K562 (cell line): ENCODE measurements at regions not wholly inside any gene's neighbourhood (a gene's known extent, or its start where the extent isn't known, plus 50 kb on each side); places are given as distances from the start of the nearest gene placed in this dataset.

Experiments used
- ATF2 ChIP-seq: sonication (generic); formaldehyde crosslinking; IDR thresholded peaks from 2 replicates; pipeline ENCODE4 v1.8.1; 2022; ENCODE audit warnings: missing genetic modification reagents
- CBFA2T2 ChIP-seq: fragments of 450-650 bp; conservative IDR thresholded peaks from 2 replicates; pipeline ENCODE4 v1.6.1; 2017; ENCODE audit warnings: mild to moderate bottlenecking
- DPF2 ChIP-seq: fragments of 450-650 bp; IDR thresholded peaks from 2 replicates; pipeline ENCODE4 v1.6.1; 2016
- E4F1 ChIP-seq: fragments of 250-450 bp; sonication (Bioruptor Pico); IDR thresholded peaks from 2 replicates; pipeline ENCODE4 v1.5.0; 2021; ENCODE audit warnings: mild to moderate bottlenecking, borderline replicate concordance
- ELK1 ChIP-seq: sonication (generic); formaldehyde crosslinking; IDR thresholded peaks from 2 replicates; pipeline ENCODE4 v1.8.1; 2022; ENCODE audit warnings: missing genetic modification reagents
- FOXA3 ChIP-seq, 2 experiments: fragments of 450-650 bp in 1 of 2; sonication (generic) in 1 of 2; formaldehyde crosslinking; IDR thresholded peaks in 1 of 2; conservative IDR thresholded peaks in 1 of 2; 2 replicates each; pipeline versions ENCODE4 v1.4.0 to v1.8.0; 2020 to 2022; ENCODE audit warnings: mild to moderate bottlenecking in 2 of 2, missing genetic modification reagents in 1 of 2
- FOXK2 ChIP-seq, 2 experiments: fragments of 450-650 bp; IDR thresholded peaks in 1 of 2; conservative IDR thresholded peaks in 1 of 2; 2 replicates each; pipeline ENCODE4 v1.6.1; 2016; ENCODE audit warnings: low read depth in 2 of 2, mild to moderate bottlenecking in 1 of 2
- GABPB2 ChIP-seq: fragments of 250-450 bp; sonication (Bioruptor Pico); conservative IDR thresholded peaks from 2 replicates; pipeline ENCODE4 v1.5.1; 2021; ENCODE audit warnings: mild to moderate bottlenecking
- MEF2D ChIP-seq: conservative IDR thresholded peaks from 2 replicates; pipeline ENCODE4 v1.6.1; 2016; ENCODE audit warnings: low read depth, missing genetic modification characterization, missing compliant biosample characterization
- NCOA6 ChIP-seq: fragments of 450-650 bp; IDR thresholded peaks from 2 replicates; pipeline ENCODE4 v1.6.1; 2017; ENCODE audit warnings: mild to moderate bottlenecking
- NCOR1 ChIP-seq: fragments of 450-650 bp; IDR thresholded peaks from 2 replicates; pipeline ENCODE4 v1.6.1; 2016; ENCODE audit warnings: mild to moderate bottlenecking, moderate library complexity
- NR2F6 ChIP-seq: fragments of 450-650 bp; formaldehyde crosslinking; IDR thresholded peaks from 2 replicates; pipeline ENCODE4 v1.4.0; 2020; ENCODE audit warnings: mild to moderate bottlenecking
- PHB ChIP-seq: fragments of 250-450 bp; sonication (Bioruptor Pico); IDR thresholded peaks from 2 replicates; pipeline ENCODE4 v1.5.0; 2021
- RBM25 ChIP-seq: fragments of 200-400 bp; formaldehyde crosslinking; IDR thresholded peaks from 2 replicates; pipeline ENCODE4 v1.6.1; 2018; ENCODE audit warnings: low read length, low read depth, moderate library complexity; ENCODE audit not compliant: severe bottlenecking
- TBP ChIP-seq: optimal IDR thresholded peaks from 2 replicates; pipeline ENCODE3; 2011; ENCODE audit warnings: low read depth, low read length, improper control_type of control experiment
- TEAD2 ChIP-seq: fragments of 450-650 bp; IDR thresholded peaks from 2 replicates; pipeline ENCODE4 v1.6.1; 2016; ENCODE audit warnings: missing genetic modification characterization, control low read depth, missing compliant biosample characterization
- TEAD4 ChIP-seq, 2 experiments: sonication (generic) in 1 of 2; formaldehyde crosslinking in 1 of 2; IDR thresholded peaks; 2 replicates each; pipeline versions ENCODE4 v1.6.1 to v1.8.0; 2012 to 2022; ENCODE audit warnings: borderline replicate concordance in 1 of 2, inconsistent platforms in 1 of 2, low read length in 1 of 2, mild to moderate bottlenecking in 1 of 2, missing genetic modification reagents in 1 of 2
- XRCC4 ChIP-seq: IDR thresholded peaks from one replicate; pipeline ENCODE4 v1.6.1; 2011; ENCODE audit not compliant: insufficient read depth, insufficient read length; ENCODE audit errors: extremely low read depth
- ZBTB5 ChIP-seq: fragments of 450-650 bp; IDR thresholded peaks from 2 replicates; pipeline ENCODE4 v1.6.1; 2017; ENCODE audit warnings: antibody characterized with exemption
- ZNF655 ChIP-seq: fragments of 250-450 bp; sonication (Bioruptor Pico); IDR thresholded peaks from 2 replicates; pipeline ENCODE4 v1.5.0; 2021
- ZNF695 ChIP-seq: fragments of 450-650 bp; formaldehyde crosslinking; IDR thresholded peaks from 2 replicates; pipeline ENCODE4 v1.4.0; 2020; ENCODE audit warnings: mild to moderate bottlenecking, moderate library complexity
- ZNF766 ChIP-seq: fragments of 200-800 bp; sonication (Bioruptor generic); conservative IDR thresholded peaks from 2 replicates; pipeline ENCODE4 v1.6.1; 2016; ENCODE audit warnings: missing genetic modification characterization, missing compliant biosample characterization

GRCh38 chr4:55723403-55723802 is 87.3 kb upstream of the NMU start (continued):
- TF ChIP-seq NR2F6 (CRISPR knock-in tag) (no peak), GABPB2 (CRISPR knock-in tag) (no peak), FOXA3 (CRISPR knock-in tag; conservative IDR thresholded peaks at IDR 0.05 in 1 of 2, IDR thresholded peaks at IDR 0.05 in 1 of 2) (peak in 1 of 2 experiments; percentile 49; a peak in 2 of 4 replicates), PHB (CRISPR knock-in tag) (no peak), XRCC4 (no peak), ZNF766 (CRISPR knock-in tag) (peak; percentile 65; the same call in 1 of the 2 replicates), NCOA6 (no peak), RBM25 (no peak), TEAD2 (tag) (no peak), NCOR1 (peak; percentile 43; the same call in 1 of the 2 replicates), ZNF655 (CRISPR knock-in tag) (no peak), ELK1 (CRISPR knock-in tag) (no peak), ZBTB5 (no peak), E4F1 (CRISPR knock-in tag) (no peak), TEAD4 (IDR thresholded peaks at IDR 0.05; ENCODE audit: low read length) (peak; percentile 60; the same call in 1 of the 2 replicates), TEAD4 (CRISPR knock-in tag; IDR thresholded peaks at IDR 0.05; ENCODE audit: borderline replicate concordance) (no peak), MEF2D (tag) (no peak), ATF2 (CRISPR knock-in tag) (no peak), ZNF695 (CRISPR knock-in tag) (no peak), FOXK2 (conservative IDR thresholded peaks at IDR 0.05 in 1 of 2, IDR thresholded peaks at IDR 0.05 in 1 of 2; ENCODE audit: low read depth in 2 of 2) (peak in 1 of 2 experiments; percentile 59; a peak in 2 of 4 replicates), CBFA2T2 (peak; percentile 44), TBP (no peak), DPF2 (peak; percentile 33; the same call in 1 of the 2 replicates)
